WTC11 (cell line): ENCODE measurements at regions not wholly inside any gene's neighbourhood (a gene's known extent, or its start where the extent isn't known, plus 50 kb on each side); places are given as distances from the start of the nearest gene placed in this dataset.

Experiments used
- CTCF ChIP-seq: fragments of 200-600 bp; IDR thresholded peaks from 2 replicates; pipeline ENCODE4 v1.8.0; 2022; ENCODE audit warnings: antibody characterized with exemption
- E2F1 ChIP-seq: sonication (generic); formaldehyde crosslinking; IDR thresholded peaks from 2 replicates; pipeline ENCODE4 v1.8.0; 2022; ENCODE audit warnings: mild to moderate bottlenecking, missing genetic modification reagents

DNA sequence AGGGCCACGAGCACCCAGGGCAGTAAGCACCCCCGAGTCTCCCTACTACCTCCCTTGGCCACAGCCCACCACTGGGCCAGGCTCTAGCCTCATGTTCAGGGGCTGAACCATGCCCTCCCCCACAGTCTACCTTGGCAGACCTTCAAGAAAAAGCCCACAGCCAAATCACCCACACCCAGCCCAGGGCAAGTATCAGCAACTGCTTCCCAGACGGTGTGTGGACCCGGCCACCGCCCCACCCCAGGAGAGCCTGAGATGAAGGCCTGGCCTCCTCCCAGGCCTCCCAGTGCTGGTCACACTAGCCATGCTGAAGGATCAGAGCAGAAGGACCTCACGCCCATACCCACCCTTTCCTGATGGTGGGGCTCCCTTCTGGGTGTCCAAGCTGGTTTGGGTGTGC is 92.0 kb upstream of the LINGO1 start:
- TF ChIP-seq CTCF (no peak), E2F1 (CRISPR knock-in tag) (no peak)
